GM12878 (cell line): ENCODE measurements at regions not wholly inside any gene's neighbourhood (a gene's known extent, or its start where the extent isn't known, plus 50 kb on each side); places are given as distances from the start of the nearest gene placed in this dataset.

Experiments
- ATAC-seq: fragments of 200-7000 bp; cut with Tn5 transposase; 3 replicates; pipeline ENCODE4 v1.9.1; 2020; ENCODE audit warnings: mild to moderate bottlenecking, moderate library complexity
- BruUV-seq: library from RNA; stranded (reverse); fragments of 400-500 nt; replicated peaks from 2 replicates; lab custom pipeline; 2021; lab: Mats Ljungman, UMichigan
- CTCF ChIA-PET: fragments of 300-600 bp; sonication (Branson Sonifier 250); formaldehyde crosslinking; extraction: SDS; loops from one replicate; lab custom pipeline; 2021; ENCODE audit warnings: inconsistent platforms; lab: Yijun Ruan, JAX
- POLR2A ChIA-PET: fragments of 350-600 bp; formaldehyde crosslinking; extraction: SDS; loops from one replicate; lab custom pipeline; 2021; ENCODE audit warnings: inconsistent platforms; lab: Charles Lee
- RAD21 ChIA-PET: fragments of 300-600 bp; sonication (Branson Sonifier 250); formaldehyde crosslinking; loops from one replicate; lab custom pipeline; 2023; ENCODE audit warnings: antibody characterized with exemption; ENCODE audit not compliant: unreplicated experiment; lab: Charles Lee
- SMC1A ChIA-PET: fragments of 300-600 bp; sonication (Branson Sonifier 250); formaldehyde crosslinking; loops from one replicate; lab custom pipeline; 2023; ENCODE audit not compliant: unreplicated experiment, uncharacterized antibody; lab: Charles Lee
- DNase-seq: peaks from one replicate; pipeline ENCODE4 v3.0.0-alpha.2; 2011; ENCODE audit warnings: low read depth, low spot score
- FAIRE-seq: peaks from 3 replicates; lab custom pipeline; 2011; peaks lifted over from hg19 to GRCh38; lab: Jason Lieb, UNC
- H2AFZ ChIP-seq: 2 replicates; pipeline ENCODE4 v1.6.0; 2011; ENCODE audit warnings: low read depth, low read length, control low read depth; ENCODE audit not compliant: control insufficient read depth
- H3K27ac ChIP-seq: 2 replicates; pipeline ENCODE4 v1.5.1; 2011; ENCODE audit warnings: control low read depth; ENCODE audit not compliant: control insufficient read depth, insufficient read depth
- H3K27me3 ChIP-seq, 2 experiments: replicated peaks in 1 of 2; 2 replicates each; pipeline versions ENCODE4 v1.6.0 to v1.6.1; 2011; ENCODE audit warnings: low read length in 1 of 2; ENCODE audit not compliant: control insufficient read depth in 2 of 2, insufficient read depth in 2 of 2
- H3K36me3 ChIP-seq, 2 experiments: 2 replicates each; pipeline ENCODE4 v1.5.1; 2011; ENCODE audit warnings: low read length in 1 of 2; ENCODE audit not compliant: control insufficient read depth in 2 of 2, insufficient read depth in 2 of 2
- H3K4me1 ChIP-seq: 2 replicates; pipeline ENCODE4 v1.6.1; 2011; ENCODE audit warnings: mild to moderate bottlenecking, low read length, moderate library complexity, mixed read lengths; ENCODE audit not compliant: control insufficient read depth, insufficient read depth
- H3K4me2 ChIP-seq: 2 replicates; pipeline ENCODE4 v1.6.0; 2011; ENCODE audit warnings: control low read depth; ENCODE audit not compliant: control insufficient read depth, insufficient read depth
- H3K4me3 ChIP-seq: fragments of 200-600 bp; sonication (generic); 2 replicates; pipeline ENCODE4 v1.5.1; 2016
- H3K79me2 ChIP-seq: 2 replicates; pipeline ENCODE4 v1.6.0; 2011; ENCODE audit warnings: low read length; ENCODE audit not compliant: control insufficient read depth, insufficient read depth
- H3K9ac ChIP-seq: 2 replicates; pipeline ENCODE4 v1.8.0; 2011; ENCODE audit warnings: low read length, control low read depth, mixed read lengths; ENCODE audit not compliant: control insufficient read depth, insufficient read depth
- H3K9me3 ChIP-seq: replicated peaks from 3 replicates; pipeline ENCODE4 v1.5.1; 2011; ENCODE audit warnings: mild to moderate bottlenecking, low read length; ENCODE audit not compliant: control insufficient read depth, insufficient read depth
- H4K20me1 ChIP-seq: 2 replicates; pipeline ENCODE4 v1.6.0; 2011; ENCODE audit not compliant: control insufficient read depth, insufficient read depth
- CHD4 ChIP-seq: fragments of 200-600 bp; sonication (generic); IDR thresholded peaks from 2 replicates; pipeline ENCODE4 v1.6.1; 2016; ENCODE audit warnings: mild to moderate bottlenecking
- HDAC2 ChIP-seq: fragments of 200-600 bp; sonication (generic); IDR thresholded peaks from 2 replicates; pipeline ENCODE4 v1.6.1; 2017
- MEF2A ChIP-seq: IDR thresholded peaks from 2 replicates; pipeline ENCODE4 v1.6.1; 2011; ENCODE audit warnings: low read depth, mild to moderate bottlenecking, low read length, moderate library complexity; ENCODE audit not compliant: insufficient read depth
- SUPT20H ChIP-seq: IDR thresholded peaks from 2 replicates; pipeline ENCODE4 v1.6.1; 2011; ENCODE audit warnings: low read depth, mild to moderate bottlenecking, low read length, moderate library complexity, borderline replicate concordance; ENCODE audit not compliant: control insufficient read depth
- SUZ12 ChIP-seq: fragments of 200-600 bp; sonication (generic); IDR thresholded peaks from one replicate; pipeline ENCODE4 v1.6.1; 2018; ENCODE audit warnings: antibody characterized with exemption, mild to moderate bottlenecking; ENCODE audit not compliant: unreplicated experiment
- TCF3 ChIP-seq: IDR thresholded peaks from 2 replicates; pipeline ENCODE4 v1.6.1; 2012; ENCODE audit warnings: low read depth, mild to moderate bottlenecking, low read length, borderline replicate concordance; ENCODE audit not compliant: insufficient read depth
- ZZZ3 ChIP-seq: IDR thresholded peaks from 2 replicates; pipeline ENCODE4 v1.6.1; 2011; ENCODE audit warnings: low read depth; ENCODE audit not compliant: control insufficient read depth, insufficient read length
- WGBS: methylation state at CpG from one replicate; pipeline ENCODE4 v1.1.6; 2016; ENCODE audit warnings: low lambda C conversion rate; ENCODE audit not compliant: insufficient replicate concordance, insufficient coverage; ENCODE audit errors: missing lambda C conversion rate; 5-methylcytosine and 5-hydroxymethylcytosine counted together
- in situ Hi-C: fragments of 300-500 bp; cut with MboI; formaldehyde crosslinking; loops from 9 replicates; pipeline ENCODE4 v1.14.3; 2018; ENCODE audit warnings: mixed read lengths
- intact Hi-C: fragments of 100-400 bp; cut with micrococcal nuclease; formaldehyde crosslinking; loops from one replicate; pipeline ENCODE4 v1.14.2; 2022; ENCODE audit not compliant: unreplicated experiment
- TF ChIP-seq, protein P1 (sequence below): fragments of 450-650 bp; IDR thresholded peaks from 2 replicates; pipeline ENCODE4 v1.6.1; 2017; ENCODE audit warnings: borderline replicate concordance
- TF ChIP-seq, protein P2 (sequence below): IDR thresholded peaks from 2 replicates; pipeline ENCODE4 v1.6.1; 2011; ENCODE audit warnings: borderline replicate concordance, low read depth, mild to moderate bottlenecking, moderate library complexity, low read length; ENCODE audit not compliant: insufficient read depth, poor library complexity, severe bottlenecking

DNA sequence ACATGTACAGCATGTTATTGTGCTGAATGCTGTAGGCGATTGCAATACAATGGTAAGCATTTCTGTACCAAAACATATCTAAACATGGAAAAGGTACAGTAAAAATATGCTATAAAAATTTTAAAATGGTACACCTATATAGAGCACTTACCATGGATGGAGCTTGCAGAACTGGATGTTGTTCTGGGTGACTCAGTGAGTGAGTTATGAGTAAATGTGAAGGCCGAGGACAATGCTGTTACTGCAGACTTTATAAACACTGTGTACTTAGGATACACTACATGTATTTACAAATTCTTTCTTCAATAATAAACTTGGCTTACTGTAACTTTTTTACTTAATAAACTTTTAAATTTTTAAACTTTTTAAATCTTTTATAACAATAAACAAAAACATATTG is 473.4 kb upstream of the UBE2E3 start:
- 4% methylated on average over 2 of the region's 2 CpGs for WGBS
- no TSS peak for BruUV-seq
- FAIRE-seq, result no peak

DNA sequence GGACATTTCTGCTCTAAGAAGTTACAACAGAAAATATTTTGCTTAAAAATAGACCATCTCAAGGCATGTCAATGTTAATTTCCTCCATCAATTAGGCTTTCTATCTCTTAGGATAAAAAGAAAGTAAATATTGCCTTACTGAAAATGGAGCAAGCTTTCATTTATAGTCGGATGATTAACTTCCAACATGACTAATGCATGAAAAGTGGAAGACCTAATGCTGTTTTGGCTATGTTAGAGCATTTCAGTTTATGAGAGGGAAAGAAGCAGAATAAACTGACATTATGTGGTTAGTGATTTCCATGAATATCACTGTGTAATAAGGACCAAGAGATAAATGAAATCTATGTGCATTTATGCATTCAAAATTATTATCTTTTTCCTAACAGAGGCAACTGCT is 475.2 kb upstream of the UBE2E3 start:
- ATAC-seq, result no peak
- RAD21 ChIA-PET, result no interaction called here
- POLR2A ChIA-PET, result no interaction called here
- no peak overlapping the region for H3K4me3 ChIP-seq
- H3K4me2 ChIP-seq, result no peak overlapping the region
- DNase-seq, result no peak
- H3K36me3 ChIP-seq, result no peaks in the 10 kb centered on the region
- in situ Hi-C loops, result no loop called here
- WGBS, result 0% methylated on average over 1 of the region's 1 CpG
- SMC1A ChIA-PET, result no interaction called here
- no peak overlapping the region for H3K27ac ChIP-seq
- H3K4me1 ChIP-seq, result no peaks in the 10 kb centered on the region
- no peak for TF ChIP-seq SUPT20H
- TF ChIP-seq, protein P1, sequence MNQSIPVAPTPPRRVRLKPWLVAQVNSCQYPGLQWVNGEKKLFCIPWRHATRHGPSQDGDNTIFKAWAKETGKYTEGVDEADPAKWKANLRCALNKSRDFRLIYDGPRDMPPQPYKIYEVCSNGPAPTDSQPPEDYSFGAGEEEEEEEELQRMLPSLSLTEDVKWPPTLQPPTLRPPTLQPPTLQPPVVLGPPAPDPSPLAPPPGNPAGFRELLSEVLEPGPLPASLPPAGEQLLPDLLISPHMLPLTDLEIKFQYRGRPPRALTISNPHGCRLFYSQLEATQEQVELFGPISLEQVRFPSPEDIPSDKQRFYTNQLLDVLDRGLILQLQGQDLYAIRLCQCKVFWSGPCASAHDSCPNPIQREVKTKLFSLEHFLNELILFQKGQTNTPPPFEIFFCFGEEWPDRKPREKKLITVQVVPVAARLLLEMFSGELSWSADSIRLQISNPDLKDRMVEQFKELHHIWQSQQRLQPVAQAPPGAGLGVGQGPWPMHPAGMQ, result no peak
- no peak for TF ChIP-seq CHD4
- no peak for TF ChIP-seq HDAC2
- H4K20me1 ChIP-seq, result no peaks in the 10 kb centered on the region
- no peaks in the 10 kb centered on the region for H3K27me3 ChIP-seq
- H3K9me3 ChIP-seq, result no peaks in the 10 kb centered on the region
- BruUV-seq, result no TSS peak
- CTCF ChIA-PET, result no interaction called here
- no peaks in the 10 kb centered on the region for H3K79me2 ChIP-seq
- H3K9ac ChIP-seq, result no peak overlapping the region
- no peak for FAIRE-seq
- intact Hi-C loops, result no loop called here
- no peak overlapping the region for H2AFZ ChIP-seq

More for the DNA sequence above, 473.4 kb upstream of the UBE2E3 start:
- DNase-seq, result no peak
- Histone ChIP-seq H4K20me1 (no peaks in the 10 kb centered on the region), H3K79me2 (no peaks in the 10 kb centered on the region), H3K9ac (no peak overlapping the region), H3K4me2 (no peak overlapping the region), H2AFZ (no peak overlapping the region)
- intact Hi-C loops, result no loop called here
- CTCF ChIA-PET, result no interaction called here
- TF ChIP-seq, protein P2, sequence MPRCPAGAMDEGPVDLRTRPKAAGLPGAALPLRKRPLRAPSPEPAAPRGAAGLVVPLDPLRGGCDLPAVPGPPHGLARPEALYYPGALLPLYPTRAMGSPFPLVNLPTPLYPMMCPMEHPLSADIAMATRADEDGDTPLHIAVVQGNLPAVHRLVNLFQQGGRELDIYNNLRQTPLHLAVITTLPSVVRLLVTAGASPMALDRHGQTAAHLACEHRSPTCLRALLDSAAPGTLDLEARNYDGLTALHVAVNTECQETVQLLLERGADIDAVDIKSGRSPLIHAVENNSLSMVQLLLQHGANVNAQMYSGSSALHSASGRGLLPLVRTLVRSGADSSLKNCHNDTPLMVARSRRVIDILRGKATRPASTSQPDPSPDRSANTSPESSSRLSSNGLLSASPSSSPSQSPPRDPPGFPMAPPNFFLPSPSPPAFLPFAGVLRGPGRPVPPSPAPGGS, result no peak
- TF ChIP-seq TCF3 (no peak), MEF2A (no peak), SUZ12 (no peak), ZZZ3 (no peak)
- TF ChIP-seq, all 136 proteins: peak for 0
- Histone ChIP-seq H3K4me1 (no peaks in the 10 kb centered on the region), H3K27ac (no peak overlapping the region), H3K4me3 (no peak overlapping the region), H3K36me3 (no peaks in the 10 kb centered on the region), H3K27me3 (no peaks in the 10 kb centered on the region), H3K9me3 (no peaks in the 10 kb centered on the region)
- in situ Hi-C loops, result no loop called here
- ChIA-PET SMC1A (no interaction called here), POLR2A (no interaction called here), RAD21 (no interaction called here)
- no peak for ATAC-seq
